Right lobe of liver (tissue), 6 donors: ENCODE measurements at regions not wholly inside any gene's neighbourhood (a gene's known extent, or its start where the extent isn't known, plus 50 kb on each side); places are given as distances from the start of the nearest gene placed in this dataset.

Source experiments
- ATAC-seq, 4 donors: fragments of 200-7000 bp; cut with Tn5 transposase; one replicate each; pipeline ENCODE4 v1.9.1; 2020; ENCODE audit warnings: mild to moderate bottlenecking in 4 of 4, moderate library complexity in 4 of 4
- DNase-seq, 3 donors: peaks; one replicate each; pipeline ENCODE4 v3.0.0-alpha.2; 2020
- H3K27ac ChIP-seq, 3 donors: fragments of 200-600 bp; one replicate each; pipeline ENCODE4 v1.8.0; 2022
- H3K27me3 ChIP-seq, 2 donors: fragments of 200-600 bp; one replicate each; pipeline ENCODE4 v1.8.0; 2022
- H3K36me3 ChIP-seq, 4 donors: fragments of 200-600 bp; sonication (generic) in 1 of 4; one replicate each; pipeline versions ENCODE4 v1.5.1 to v1.8.0; 2017 to 2022; ENCODE audit warnings: control low read depth in 1 of 4
- H3K4me1 ChIP-seq, 4 donors: fragments of 200-600 bp; sonication (generic) in 1 of 4; one replicate each; pipeline versions ENCODE4 v1.5.1 to v1.8.0; 2017 to 2022; ENCODE audit warnings: control low read depth in 1 of 4
- H3K4me3 ChIP-seq, 3 donors: fragments of 200-600 bp; one replicate each; pipeline ENCODE4 v1.8.0; 2022
- H3K9me3 ChIP-seq, 4 donors: fragments of 200-600 bp; sonication (generic) in 1 of 4; one replicate each; pipeline versions ENCODE4 v1.5.1 to v1.8.0; 2017 to 2022; ENCODE audit warnings: control low read depth in 1 of 4
- CTCF ChIP-seq, 4 donors: fragments of 200-600 bp in 3 of 4; fragments of 450-650 bp in 1 of 4; IDR thresholded peaks; one replicate each; pipeline versions ENCODE4 v1.5.1 to v1.8.0; 2016 to 2022; ENCODE audit warnings: antibody characterized with exemption in 4 of 4, mild to moderate bottlenecking in 2 of 4
- POLR2A ChIP-seq: fragments of 450-650 bp; IDR thresholded peaks from one replicate; pipeline ENCODE4 v1.6.1; 2017; ENCODE audit warnings: antibody characterized with exemption, mild to moderate bottlenecking
- WGBS: methylation state at CpG from one replicate; pipeline ENCODE4 v1.1.6; 2018; ENCODE audit warnings: low coverage, low lambda C conversion rate; ENCODE audit not compliant: insufficient coverage; ENCODE audit errors: missing lambda C conversion rate; 5-methylcytosine and 5-hydroxymethylcytosine counted together
- intact Hi-C, 2 donors: fragments of 100-400 bp; cut with DNase I; formaldehyde crosslinking; loops; one replicate each; pipeline versions ENCODE4 v1.11.2 to v1.14.1; 2022
- donor health status: DM: no; HTN: yes; CAD: no.
- donor health status: DM: no; HTN: no; CAD: no.
- donor health status: DM: no; HTN: no; CAD: no.
- donor health status: DM: no; HTN: yes; CAD: no.
- donor health status: DM: no; HTN: yes; CAD: no.

GRCh38 chr4:162457071-162457865 lies 293.5 kb upstream of the FSTL5 start:
- 50% methylated on average over 5 of the region's 5 CpGs for WGBS
- H3K27ac ChIP-seq = no peak overlapping the region
- intact Hi-C loops = no loop called here
- TF ChIP-seq CTCF (IDR thresholded peaks at IDR 0.05) = no peak
- no peak for TF ChIP-seq POLR2A
- no peaks in the 10 kb centered on the region for H3K4me1 ChIP-seq
- ATAC-seq = no peak
- no peaks in the 10 kb centered on the region for H3K9me3 ChIP-seq
- H3K27me3 ChIP-seq = no peaks in the 10 kb centered on the region
- DNase-seq = no peak
- H3K4me3 ChIP-seq = no peak overlapping the region
- H3K36me3 ChIP-seq = no peaks in the 10 kb centered on the region

- 63% methylated on average over 3 of the region's 3 CpGs for WGBS
- DNase-seq (no peak), ATAC-seq (no peak)
- Histone ChIP-seq H3K9me3 (no peaks in the 10 kb centered on the region), H3K27ac (no peak overlapping the region), H3K4me3 (no peak overlapping the region), H3K27me3 (no peaks in the 10 kb centered on the region), H3K36me3 (no peaks in the 10 kb centered on the region), H3K4me1 (no peaks in the 10 kb centered on the region)
- intact Hi-C loops = no loop called here
- no peak for TF ChIP-seq CTCF (IDR thresholded peaks at IDR 0.05)
- TF ChIP-seq POLR2A = no peak
Measured at GRCh38 chr4:162456106-162456505, 292.3 kb upstream of the FSTL5 start.

GRCh38 chr4:162450531-162451035 lies 286.8 kb upstream of the FSTL5 start:
- ATAC-seq = no peak
- intact Hi-C loops = no loop called here

GRCh38 chr4:162443510-162443909 lies 279.7 kb upstream of the FSTL5 start:
- no peak for ATAC-seq
- 41% methylated on average over 2 of the region's 2 CpGs for WGBS
- no peaks in the 10 kb centered on the region for H3K9me3 ChIP-seq
- no peak for TF ChIP-seq POLR2A
- no peak for TF ChIP-seq CTCF (IDR thresholded peaks at IDR 0.05)
- intact Hi-C loops = no loop called here
- H3K36me3 ChIP-seq = no peaks in the 10 kb centered on the region
- H3K27ac ChIP-seq = no peak overlapping the region
- H3K27me3 ChIP-seq = no peaks in the 10 kb centered on the region
- H3K4me1 ChIP-seq = no peaks in the 10 kb centered on the region
- no peak overlapping the region for H3K4me3 ChIP-seq
- no peak for DNase-seq

More at GRCh38 chr4:162450531-162451035, 286.8 kb upstream of the FSTL5 start:
- no peak overlapping the region for H3K27ac ChIP-seq
- H3K9me3 ChIP-seq = no peaks in the 10 kb centered on the region
- no peaks in the 10 kb centered on the region for H3K36me3 ChIP-seq
- TF ChIP-seq POLR2A (no peak), CTCF (IDR thresholded peaks at IDR 0.05) (no peak)
- DNase-seq = no peak
- H3K27me3 ChIP-seq = no peaks in the 10 kb centered on the region
- no peak overlapping the region for H3K4me3 ChIP-seq
- H3K4me1 ChIP-seq = no peaks in the 10 kb centered on the region
